ENCODE measurements at regions not wholly inside any gene's neighbourhood (a gene's known extent, or its start where the extent isn't known, plus 50 kb on each side); places are given as distances from the start of the nearest gene placed in this dataset.

DNA sequence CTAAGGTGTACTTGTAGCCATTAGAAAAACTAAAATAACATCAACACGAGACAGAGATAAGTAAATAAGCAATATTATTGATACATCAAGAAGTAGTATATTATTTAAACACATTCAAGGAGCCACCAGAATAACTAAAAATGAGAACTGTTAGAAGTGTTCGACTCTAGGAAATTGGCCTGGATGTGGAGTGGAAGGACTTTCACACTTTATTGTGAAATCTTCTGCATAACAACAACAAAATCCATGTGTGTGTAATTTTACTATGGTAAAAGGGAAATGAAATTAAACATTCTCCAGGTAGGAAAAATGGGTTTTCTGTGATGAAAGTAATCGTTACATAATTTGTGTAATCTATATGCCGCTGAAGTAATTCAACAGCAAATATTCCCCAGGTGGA lies 96.3 kb upstream of the RNF152 start:
- no peak for DNase-seq (ENCODE audit: low spot score)

DNA sequence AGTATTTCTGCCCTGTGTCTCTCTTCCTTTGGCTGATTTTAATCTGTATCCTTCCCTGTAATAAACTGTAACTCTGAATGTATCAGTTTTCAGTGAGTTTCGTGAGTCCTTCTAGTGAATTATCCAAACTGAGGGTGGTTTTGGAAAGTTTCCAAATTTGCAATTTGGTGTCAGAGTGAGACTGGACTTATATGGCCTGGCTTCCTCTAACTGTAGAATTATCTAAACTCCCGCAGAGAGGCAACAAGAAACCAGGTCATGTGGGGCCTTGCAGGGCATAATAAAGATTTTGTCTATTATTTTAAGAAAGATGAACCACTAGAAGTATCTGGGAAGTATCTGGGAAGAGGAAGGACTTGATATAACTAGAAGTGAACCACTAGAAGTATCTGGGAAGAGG lies 95.3 kb upstream of the RNF152 start:
- DNase-seq (ENCODE audit: low spot score) = no peak

DNA sequence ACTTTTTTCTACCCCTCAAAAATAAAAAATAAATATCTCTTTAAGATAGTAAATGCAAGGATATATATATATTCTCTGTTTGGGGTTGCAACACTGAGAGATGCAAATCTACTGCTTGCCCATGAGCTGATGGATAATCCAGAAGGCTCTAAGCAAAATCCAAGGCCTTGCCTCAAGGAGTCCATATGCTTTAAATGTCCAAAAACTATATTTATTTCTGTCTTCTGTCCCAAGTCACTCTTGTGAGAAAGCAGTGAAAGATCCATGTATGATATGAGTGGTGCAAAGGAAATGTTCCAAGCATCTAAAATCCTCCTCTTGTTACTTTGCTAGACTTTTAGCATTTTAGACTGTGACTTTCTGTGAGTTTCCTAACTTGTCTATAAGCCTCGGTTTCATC lies 92.9 kb upstream of the RNF152 start:
- no peak for DNase-seq (ENCODE audit: low spot score)

DNA sequence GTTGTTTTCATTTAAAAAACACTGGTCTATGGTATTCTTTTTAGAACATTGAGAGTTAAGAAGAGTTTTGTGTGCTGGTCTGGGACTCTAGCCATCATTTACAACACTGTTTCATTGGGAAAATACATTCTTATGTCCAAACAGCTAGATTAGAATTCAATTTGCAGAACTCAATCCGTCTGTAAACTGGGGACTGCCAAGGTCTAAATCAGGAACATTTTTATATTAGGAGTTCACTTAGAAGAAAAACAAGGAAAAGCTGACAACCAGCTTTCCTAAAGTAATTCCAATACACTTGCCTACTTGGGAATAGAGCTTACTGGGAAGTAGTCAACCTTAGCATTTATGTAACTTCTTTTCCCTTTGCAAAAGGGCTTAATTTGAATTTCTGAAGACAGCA lies 91.5 kb upstream of the RNF152 start:
- no peak for DNase-seq (ENCODE audit: low spot score)

DNA sequence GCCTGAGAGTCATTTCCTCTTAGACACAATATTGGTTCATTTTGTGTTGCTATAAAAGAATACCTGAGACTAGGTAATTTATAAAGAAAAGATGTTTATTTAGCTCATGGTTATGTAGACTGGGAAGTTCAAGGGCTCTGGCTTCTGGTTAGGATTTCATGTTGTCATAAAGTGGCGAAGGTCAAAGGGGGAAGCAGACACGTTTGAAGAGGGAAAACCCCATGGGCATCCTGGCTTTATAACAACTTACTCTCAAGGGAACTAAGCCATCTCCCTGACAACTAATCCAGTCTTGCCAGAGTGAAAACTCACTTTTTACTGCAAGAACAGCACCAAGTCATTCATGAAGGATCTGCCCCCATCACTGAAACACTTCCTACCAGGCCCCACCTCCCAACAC lies 89.7 kb upstream of the RNF152 start:
- DNase-seq (ENCODE audit: low spot score) = no peak

DNA sequence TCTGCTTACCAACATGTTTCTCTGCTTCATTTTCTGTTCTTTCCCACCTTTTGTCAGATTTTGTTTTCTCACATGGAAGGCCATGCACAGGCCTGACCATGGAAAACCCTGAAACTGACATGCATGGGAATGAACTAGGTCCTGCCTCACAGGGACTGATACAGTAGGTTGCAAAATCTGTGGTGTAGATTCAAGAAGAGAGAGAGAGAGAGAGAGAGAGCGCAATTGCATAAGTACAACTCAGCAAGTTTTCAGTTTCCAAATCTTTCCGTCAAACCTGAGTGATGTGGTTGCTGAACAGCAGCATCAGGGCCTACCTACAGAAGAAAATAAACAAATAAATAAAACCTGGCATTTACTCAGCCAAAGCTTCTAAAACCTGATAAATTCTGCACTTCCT lies 87.5 kb upstream of the RNF152 start:
- no peak for DNase-seq (ENCODE audit: low spot score)

DNA sequence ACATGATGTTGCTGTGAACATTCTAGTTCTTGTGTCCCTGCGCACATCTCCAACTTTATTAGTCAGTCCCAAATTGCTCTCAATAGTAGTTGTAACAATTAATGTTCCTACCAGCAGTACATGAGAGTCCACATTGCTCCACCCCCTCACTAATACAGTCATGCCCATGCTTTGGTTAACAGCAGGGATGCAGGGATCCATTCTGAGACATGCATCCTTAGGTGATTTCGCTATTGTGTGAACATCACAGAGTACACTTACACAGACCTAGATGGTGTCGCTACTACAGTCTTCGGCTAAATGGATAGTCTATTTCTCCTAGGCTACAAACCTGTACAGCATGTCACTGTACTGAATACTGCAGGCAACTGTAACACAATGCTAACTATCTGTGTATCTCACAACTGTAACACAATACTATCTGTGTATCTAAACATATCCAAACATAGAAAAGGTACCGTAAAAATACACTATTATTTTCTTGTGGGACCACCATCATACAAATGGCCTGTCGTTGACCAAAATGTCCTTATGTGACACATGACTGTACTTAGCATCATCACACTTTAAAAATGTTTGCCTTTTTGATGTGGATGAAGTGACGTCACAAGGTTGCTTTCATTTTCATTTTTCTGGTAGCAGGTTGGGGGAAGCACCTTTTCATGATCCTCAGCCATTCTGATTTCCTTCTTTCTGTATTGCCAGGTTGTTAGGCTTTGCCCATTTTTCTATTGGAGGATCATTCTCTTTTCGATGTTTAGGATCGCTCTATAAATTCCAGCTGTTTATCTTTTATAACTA lies 82.9 kb upstream of the RNF152 start:
- no peak for DNase-seq (ENCODE audit: low spot score)

DNA sequence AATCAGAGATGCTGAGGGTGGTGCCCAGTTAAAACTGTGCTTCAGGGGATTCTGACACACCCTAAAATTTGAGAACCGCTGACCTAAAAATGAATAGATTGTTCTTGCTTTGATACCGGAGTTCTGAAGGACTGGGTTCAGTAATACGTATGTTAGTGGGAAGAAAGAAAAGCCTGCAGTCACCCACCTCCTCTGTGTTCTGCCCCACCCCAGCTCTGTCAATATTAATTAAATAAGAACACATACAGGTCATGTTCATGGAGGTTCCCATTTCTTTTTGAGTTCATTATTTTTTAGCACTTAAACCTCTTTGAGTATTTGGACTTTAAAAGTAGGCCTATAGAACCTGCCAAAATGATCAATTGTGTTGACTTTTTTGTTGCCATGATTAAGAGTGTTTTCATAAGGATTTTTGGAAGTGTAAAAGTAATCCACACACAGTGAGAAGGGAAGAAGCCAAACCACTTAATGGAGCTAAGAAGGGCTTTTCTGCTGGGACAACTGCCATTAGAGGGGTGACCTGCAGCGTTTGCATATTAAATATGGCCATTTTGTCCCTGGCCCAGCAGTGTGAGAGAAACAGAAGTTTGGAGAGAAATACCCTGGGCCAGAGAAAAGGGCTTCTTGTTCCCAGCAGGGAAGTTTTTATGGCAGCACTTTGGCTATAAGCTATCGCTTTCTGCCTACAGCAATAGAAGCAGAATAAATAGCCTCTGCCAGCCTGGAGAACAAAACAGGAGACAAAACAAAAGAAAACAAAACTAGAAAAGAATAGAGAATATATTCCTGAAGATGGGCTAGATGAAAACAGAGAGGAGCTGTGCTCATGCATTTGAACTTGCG lies 80.7 kb upstream of the RNF152 start:
- DNase-seq (ENCODE audit: low spot score) = no peak

DNA sequence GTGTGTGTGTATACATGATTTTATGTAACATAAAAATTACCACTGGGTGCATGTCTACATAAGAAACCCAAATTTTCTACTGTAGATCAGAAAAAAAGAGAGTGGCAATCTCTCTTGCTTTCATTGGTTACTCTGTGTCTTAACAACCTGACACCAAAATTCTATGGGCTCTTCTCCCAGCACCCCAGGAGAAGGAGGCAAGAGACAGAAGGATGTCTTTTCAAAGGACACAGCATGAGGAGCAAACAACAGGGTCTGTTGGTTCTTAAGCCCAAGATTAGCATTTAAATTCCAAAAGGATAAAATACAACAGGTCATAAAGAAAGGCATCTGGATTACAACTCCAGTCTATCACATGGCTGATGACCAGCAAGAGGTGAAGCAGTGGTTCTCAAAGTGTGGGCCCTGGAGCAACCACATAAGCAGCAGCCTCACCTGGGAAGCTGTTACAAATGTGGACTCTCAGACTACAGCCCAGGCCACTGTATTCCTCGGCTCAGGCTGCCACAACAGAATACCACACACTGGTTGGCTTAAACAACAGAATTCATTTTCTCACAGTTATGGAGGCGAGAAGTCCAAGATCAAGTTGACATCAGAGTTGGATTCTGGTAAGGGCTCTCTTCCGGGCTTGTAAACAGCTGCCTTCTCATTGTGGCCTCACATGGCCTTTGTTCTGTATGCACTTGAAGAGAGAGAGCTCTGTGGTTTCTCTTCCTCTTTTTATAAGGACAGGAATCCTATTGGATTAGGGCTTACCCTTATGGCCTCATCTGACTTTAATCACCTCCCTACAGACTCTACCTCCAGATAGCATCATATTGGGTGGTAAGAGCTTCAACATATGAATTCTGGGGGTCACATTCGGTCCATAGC lies 79.8 kb upstream of the RNF152 start:
- DNase-seq (ENCODE audit: low spot score) = no peak

DNA sequence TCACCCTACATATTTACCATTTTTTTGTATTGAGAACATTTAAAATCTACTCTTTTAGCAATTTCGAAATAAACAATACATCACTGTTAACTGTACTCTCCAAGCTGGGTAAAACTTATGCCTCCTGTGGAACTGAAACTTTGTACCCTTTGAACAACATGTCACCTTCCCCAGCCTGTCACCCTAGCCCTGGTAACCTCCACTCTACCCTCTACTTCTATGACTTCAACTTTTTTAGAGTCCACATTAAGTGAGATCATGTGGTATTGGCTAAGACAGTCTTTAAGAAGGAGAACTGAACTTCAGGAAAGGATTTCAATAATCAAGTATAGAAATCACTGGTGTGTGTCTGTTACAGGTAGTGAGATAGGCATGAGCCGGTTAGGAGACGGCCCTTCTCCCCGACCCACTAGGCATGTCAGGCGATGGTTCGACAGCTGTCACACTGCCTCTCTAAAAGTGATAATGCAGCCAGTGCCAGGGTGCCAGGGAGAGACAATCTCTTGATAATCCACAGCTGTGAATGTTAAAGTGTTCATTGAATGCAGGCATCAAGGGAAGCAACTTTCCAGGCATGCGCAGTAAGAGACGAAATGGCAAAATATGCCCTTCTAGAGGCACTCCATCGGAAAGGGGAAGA lies 74.6 kb upstream of the RNF152 start:
- no peak for DNase-seq (ENCODE audit: low spot score)

DNA sequence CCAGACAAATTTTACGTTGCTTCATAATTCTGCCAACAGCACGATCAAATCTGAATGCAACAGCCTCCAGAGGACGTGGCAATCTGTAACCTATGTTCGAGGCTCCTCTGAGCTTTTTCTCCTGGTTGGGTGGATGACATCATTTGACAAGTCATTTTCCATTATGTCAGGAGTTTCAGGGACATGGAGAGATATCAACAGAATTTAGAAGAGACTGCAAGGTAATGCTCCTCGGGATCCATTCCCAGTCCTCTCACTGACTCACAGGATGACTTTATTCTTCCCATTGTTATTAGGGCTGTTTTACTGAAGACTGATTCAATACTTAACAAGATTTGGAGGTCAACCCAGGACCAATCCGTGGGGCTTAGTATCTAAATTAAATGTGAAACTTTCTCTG lies 72.5 kb upstream of the RNF152 start:
- no peak for DNase-seq (ENCODE audit: low spot score)

DNA sequence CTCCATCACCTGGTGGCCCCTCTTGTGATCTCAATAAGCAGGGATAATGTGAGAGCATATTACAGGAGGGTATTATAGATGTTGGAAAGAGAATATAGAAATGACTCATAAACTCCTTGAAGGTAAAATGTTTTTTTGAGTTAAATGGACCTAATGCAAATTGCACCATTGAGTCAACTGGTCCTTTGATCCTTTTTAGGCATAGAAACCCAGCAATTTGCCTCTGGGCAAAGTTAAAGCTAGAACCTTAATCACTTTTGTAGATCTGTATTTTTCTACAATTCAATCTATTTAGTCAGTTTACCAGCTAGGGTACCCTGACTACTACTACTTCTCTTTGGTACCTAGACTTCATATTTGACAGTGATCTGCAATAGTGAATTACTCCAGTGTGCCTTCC lies 71.8 kb upstream of the RNF152 start:
- no peak for DNase-seq (ENCODE audit: low spot score)

DNA sequence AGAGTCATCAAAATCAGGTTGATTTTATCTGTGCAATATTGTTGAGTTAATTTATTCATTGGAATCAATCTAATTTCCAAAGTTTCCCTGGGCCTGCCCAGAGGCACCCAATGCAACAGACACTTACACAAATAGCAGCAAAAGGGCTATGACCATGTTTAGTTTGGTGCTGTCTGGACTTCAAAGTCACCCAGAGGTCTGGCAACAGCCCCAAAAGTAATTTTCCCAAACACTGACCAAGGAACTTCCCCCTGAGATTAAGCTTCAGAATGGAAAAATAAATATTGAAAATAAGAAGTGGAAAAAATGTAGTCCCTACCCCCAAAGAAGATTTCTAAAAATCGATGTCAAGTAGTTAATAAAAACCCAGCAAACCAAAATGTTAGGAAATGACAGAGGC lies 70.9 kb upstream of the RNF152 start:
- no peak for DNase-seq (ENCODE audit: low spot score)

DNA sequence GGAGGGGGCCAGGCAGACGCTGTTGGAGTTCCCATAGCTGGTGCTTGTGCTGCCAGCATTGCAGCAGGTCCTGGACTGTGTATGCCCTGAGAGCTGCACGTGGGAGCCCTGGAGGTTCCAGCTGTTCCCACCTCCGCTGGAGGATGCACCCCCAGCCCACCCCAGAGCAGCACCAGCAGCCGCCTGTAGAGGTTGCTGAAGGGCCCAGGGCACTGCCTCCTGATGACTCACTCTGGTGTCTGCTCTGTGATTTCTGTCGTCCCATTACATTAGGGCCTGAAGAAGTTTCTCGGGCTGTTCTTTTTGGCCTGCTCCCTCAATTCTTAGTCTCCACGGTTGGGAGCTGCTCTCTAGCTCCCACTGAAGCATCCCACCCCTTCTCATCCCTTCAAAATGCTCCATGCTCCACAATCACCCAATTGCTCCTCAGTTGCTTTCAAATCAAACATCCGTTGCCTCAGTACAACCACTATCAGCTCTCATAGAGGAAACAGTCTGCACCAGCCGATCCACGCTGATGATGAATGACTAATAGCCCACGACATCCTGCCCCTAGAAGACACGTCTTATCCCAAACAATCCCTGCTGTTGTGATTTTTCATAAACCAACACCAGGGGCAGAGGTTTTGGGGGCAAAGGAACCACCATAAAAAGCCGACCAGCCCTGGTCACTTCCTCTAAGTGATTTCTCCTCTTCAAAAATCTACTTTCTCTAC lies 65.2 kb upstream of the RNF152 start:
- no peak for DNase-seq (ENCODE audit: low spot score)

DNA sequence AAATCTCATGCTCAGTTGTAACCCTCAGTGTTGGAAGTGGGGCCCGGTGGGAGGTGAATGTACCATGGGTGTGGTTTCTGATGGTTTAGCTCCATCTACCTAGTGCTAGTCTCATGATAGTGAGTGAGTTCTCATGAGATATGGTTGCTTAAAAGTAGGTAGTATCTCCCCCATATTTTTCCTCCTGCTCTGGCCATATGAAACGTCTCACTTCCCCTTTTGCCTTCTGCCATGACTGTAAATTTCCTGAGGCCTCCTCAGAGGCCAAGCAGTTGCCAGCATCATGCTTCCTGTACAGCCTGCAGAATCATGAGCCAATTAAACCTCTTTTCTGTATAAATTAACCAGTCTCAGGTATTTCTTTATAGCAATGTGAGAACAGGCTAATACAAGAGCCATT lies 62.8 kb upstream of the RNF152 start:
- no peak for DNase-seq (ENCODE audit: low spot score)

DNA sequence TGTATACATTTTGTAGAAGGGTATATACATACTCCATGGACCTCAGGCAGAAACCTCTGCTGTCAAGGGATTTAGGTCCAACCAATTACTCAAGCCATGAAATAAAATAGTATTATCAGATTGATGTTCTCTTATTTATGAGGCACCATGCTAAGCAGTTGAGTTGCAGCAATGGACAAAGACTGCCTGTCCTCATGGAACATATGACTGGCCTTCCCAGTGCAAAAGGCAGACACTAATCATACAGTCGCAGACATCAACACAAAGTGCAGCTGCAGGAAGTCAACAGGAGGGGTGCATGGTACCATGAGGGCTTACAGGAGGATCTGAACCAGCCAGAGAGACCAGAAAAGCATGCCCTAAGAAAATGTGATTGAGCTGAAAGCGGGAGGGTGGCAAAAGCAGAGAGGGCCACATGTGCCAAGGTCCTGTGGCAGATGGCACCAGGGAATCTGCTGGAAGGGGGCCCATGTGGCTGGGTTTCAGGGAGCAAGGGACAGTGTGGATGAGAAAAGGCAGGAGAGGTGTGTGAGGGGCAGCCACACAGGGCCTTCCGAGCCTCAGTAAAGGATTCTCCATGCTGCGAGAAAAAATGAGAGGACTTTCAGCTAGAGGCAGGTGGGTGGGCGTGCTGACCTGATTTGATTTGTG lies 61.4 kb upstream of the RNF152 start:
- DNase-seq (ENCODE audit: low spot score) = no peak

DNA sequence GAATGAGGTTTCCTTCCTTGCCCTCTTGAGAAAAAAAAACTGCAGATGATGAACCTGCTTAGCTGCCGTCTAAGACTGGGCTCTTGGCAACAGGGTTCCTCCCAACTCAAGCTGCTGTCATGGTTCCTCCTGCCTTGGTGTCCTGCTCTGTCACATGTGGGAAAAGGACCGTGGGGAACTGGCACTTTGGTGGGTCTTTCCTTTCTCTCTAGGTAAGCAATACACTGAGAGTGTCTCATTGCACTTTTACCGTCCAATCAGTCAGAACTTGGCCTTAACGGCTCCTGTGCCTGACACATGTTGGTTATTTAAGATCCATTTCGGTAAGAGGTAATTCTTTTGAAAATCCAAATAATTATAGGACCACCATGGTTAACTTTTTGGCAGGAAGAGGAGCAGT lies 60.8 kb upstream of the RNF152 start:
- DNase-seq (ENCODE audit: low spot score) = no peak

DNA sequence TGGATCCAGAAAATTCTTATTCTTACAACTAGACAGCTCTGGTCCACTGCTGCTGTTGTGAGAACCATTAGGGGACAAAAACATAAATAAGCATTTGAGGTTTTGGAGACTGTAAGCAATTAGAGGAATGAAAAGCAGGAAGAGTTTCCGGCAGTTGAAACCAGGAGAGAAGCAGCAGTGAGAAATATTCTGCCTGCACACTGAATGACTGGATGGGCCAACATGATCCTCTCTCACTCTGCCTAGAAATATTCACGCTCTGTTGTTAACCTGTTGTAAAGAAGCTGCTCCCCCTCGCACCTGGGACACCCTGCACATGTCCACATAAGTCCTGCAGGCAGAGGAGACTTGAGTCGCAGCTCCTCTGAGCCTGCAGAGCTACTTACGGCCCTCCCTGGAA lies 60.4 kb upstream of the RNF152 start:
- peak; percentile 24 for DNase-seq (ENCODE audit: low spot score)

DNA sequence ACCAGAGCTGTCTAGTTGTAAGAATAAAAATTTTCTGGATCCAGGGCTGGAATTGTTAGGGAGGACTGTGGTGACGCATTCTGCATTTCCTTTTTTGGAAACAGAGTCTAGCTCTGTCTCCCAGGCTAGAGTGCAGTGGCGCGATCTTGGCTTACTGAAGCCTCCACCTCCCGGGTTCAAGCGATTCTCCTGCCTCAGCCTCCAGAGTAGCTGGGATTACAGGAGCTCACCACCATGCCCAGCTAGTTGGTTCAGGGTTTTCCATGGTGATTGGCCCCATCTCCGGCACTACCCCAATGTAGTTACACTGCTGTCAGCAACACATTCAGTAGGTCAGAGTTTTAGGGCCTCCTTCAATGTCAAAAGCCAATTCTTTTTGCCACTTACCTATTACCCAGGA lies 58.6 kb upstream of the RNF152 start:
- DNase-seq (ENCODE audit: low spot score) = no peak

DNA sequence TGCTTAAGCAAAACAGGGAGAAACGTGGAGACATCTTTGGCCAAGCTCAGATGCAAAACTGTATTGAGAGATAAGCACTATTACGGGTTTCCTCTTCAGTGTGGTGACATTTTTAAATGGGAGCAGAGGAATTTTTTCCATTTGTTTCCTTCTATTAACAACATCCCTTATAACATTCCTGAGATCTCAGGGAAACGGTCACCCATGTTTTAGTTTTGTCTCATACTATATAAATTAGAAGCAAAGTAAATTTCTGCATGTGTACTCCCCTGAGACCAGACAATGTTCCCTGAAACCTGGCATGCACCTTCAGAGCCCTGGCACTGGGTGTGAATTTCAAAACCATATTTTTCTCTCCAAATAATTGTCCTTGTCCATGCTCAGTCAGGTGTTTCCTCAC lies 57.6 kb upstream of the RNF152 start:
- DNase-seq (ENCODE audit: low spot score) = no peak

DNA sequence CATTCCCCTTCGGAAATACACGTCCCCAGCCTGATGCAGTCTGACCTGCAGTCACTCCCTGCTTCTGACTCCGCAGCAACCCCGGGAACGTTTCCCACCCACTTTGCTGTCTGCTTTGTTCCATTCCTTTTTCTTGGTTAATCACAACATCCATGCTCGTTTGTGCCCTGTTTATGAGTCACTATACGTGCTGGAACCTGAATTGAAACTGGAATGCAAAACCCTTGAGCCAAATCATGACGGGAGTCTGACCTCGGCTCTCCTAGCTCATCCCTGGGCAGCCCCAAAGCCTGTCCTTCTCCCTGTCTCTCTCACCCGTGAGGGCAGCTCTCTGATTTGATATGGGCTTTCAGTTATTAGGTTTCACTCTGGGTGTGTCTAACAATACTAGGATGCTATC lies 57.1 kb upstream of the RNF152 start:
- peak; percentile 21 for DNase-seq (ENCODE audit: low spot score)

All from AG08395 (cell line).